ENCODE measurements at regions not wholly inside any gene's neighbourhood (a gene's known extent, or its start where the extent isn't known, plus 50 kb on each side); places are given as distances from the start of the nearest gene placed in this dataset.

DNA sequence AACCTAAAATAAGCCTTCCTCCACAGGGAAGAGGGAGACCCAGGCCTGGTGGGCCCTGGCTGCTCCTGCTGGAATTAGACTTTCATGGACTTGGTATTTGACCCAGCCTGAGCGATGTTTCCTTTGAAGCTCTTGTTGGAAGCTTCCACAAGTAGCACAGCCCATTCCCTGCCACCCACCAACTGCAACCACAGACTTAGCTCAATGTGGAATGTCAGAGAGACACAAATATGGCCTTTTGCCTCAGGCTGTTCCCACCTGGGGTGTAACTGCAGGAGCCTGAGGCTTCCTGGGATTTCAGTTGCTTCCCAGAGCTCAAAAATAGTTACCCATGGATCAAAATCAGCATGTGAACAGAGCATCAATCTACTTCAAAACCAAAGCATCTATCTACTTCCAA is 70.3 kb upstream of the LHFPL2 start:
- no peak overlapping the region for H3K4me2 ChIP-seq (replicated peaks; ENCODE audit: extremely low read depth, low read length, poor library complexity, severe bottlenecking)
- H4K20me1 ChIP-seq (ENCODE audit: insufficient read depth, low read length): no peaks in the 10 kb centered on the region
- Mint-ChIP-seq H3K4me3 (no peak overlapping the region), H3K4me1 (peaks cover 21% of the 10 kb centered on the region), H3K36me3 (no peaks in the 10 kb centered on the region), H3K27me3 (ENCODE audit: low read depth in 3 of 3) (peaks cover 2 to 12% (median 3%) of the 10 kb centered on the region in 3 donors), H3K9me3 (peaks cover 0 to 2% (median 0%) of the 10 kb centered on the region in 7 donors), H3K27ac (no peak overlapping the region)
- TF ChIP-seq, protein P1, sequence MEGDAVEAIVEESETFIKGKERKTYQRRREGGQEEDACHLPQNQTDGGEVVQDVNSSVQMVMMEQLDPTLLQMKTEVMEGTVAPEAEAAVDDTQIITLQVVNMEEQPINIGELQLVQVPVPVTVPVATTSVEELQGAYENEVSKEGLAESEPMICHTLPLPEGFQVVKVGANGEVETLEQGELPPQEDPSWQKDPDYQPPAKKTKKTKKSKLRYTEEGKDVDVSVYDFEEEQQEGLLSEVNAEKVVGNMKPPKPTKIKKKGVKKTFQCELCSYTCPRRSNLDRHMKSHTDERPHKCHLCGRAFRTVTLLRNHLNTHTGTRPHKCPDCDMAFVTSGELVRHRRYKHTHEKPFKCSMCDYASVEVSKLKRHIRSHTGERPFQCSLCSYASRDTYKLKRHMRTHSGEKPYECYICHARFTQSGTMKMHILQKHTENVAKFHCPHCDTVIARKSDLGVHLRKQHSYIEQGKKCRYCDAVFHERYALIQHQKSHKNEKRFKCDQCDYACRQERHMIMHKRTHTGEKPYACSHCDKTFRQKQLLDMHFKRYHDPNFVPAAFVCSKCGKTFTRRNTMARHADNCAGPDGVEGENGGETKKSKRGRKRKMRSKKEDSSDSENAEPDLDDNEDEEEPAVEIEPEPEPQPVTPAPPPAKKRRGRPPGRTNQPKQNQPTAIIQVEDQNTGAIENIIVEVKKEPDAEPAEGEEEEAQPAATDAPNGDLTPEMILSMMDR (IDR thresholded peaks at IDR 0.05): no peak
- H3K4me3 ChIP-seq (replicated peaks in 1 of 3; ENCODE audit: low read depth in 2 of 3, low read length in 3 of 3): no peak overlapping the region
- H3K9ac ChIP-seq (ENCODE audit: insufficient read depth, low read length, poor library complexity, severe bottlenecking): no peak overlapping the region
- no peaks in the 10 kb centered on the region for H3K36me3 ChIP-seq (replicated peaks in 1 of 2; ENCODE audit: control insufficient read depth in 1 of 2, insufficient read depth in 2 of 2, low read length in 2 of 2)
- no peak for DNase-seq
- no peak overlapping the region for H3K27ac ChIP-seq (ENCODE audit: low read depth in 1 of 2, low read length in 2 of 2)
- no peaks in the 10 kb centered on the region for H3K27me3 ChIP-seq (ENCODE audit: control insufficient read depth in 2 of 2, insufficient read depth in 2 of 2, low read length in 2 of 2)
- no peak overlapping the region for H2AFZ ChIP-seq (ENCODE audit: insufficient read depth, low read depth, low read length, poor library complexity, severe bottlenecking)
- H3K4me1 ChIP-seq (ENCODE audit: control insufficient read depth in 1 of 2, insufficient read depth in 2 of 2, low read length in 2 of 2): peaks cover 6 to 9% of the 10 kb centered on the region in 2 donors
- intact Hi-C loops (cut with micrococcal nuclease): no loop called here
- no peaks in the 10 kb centered on the region for H3K9me3 ChIP-seq (replicated peaks in 1 of 2; ENCODE audit: control insufficient read depth in 1 of 2, insufficient read depth in 1 of 2, low read length in 2 of 2)
- WGBS (ENCODE audit: insufficient coverage): 100% methylated on average over 1 of the region's 1 CpG
- no peaks in the 10 kb centered on the region for H3K79me2 ChIP-seq (ENCODE audit: insufficient read depth, low read length)

DNA sequence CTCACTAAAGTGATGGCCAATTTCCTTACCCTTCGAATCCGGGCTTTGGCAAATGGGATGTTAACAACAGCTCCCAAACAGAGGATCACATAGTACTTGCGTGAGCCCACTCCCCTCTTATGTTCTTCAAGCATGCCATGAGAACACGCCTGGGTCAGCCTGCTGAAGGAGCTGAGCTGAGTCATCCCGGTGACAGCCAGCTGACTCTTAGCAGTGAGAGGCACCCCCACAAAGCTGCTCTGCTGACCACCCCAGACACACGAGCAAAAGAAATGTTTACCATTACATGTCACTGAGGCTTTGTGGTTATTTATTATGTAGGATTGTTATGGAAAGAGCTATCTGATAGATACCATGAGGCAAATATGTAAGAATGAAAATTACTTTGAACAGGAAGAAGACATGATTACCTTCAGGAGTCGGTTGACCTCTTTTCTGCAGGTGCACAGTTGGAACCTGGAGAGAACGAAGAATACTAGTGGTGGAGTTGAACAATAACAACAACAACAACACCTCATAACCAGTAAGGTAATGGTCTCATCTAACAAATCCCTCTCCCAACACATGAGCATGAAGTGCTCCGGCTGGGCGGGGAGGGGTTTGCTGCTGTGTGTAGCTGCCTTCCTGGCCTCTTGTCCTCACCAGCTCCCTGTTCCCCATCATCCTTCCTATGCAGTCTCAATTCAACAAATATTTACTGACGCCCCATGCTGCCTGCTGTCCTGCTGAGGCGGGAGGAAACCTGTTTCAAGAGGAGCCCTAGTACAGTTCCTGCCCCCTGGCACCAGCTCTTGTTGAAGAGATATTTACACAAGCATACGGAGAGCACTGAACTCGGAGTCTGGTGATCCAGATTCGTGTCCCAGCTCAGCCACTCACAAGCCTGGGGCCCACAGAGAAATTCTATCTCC is 69.4 kb upstream of the LHFPL2 start:
- H3K4me1 ChIP-seq (ENCODE audit: control insufficient read depth in 1 of 2, insufficient read depth in 2 of 2, low read length in 2 of 2): peaks cover 6 to 9% of the 10 kb centered on the region in 2 donors
- DNase-seq: no peak
- intact Hi-C loops (cut with micrococcal nuclease): no loop called here
- Mint-ChIP-seq H3K4me3 (no peak overlapping the region), H3K36me3 (no peaks in the 10 kb centered on the region), H3K27me3 (ENCODE audit: low read depth in 3 of 3) (peaks cover 2 to 11% (median 3%) of the 10 kb centered on the region in 3 donors), H3K4me1 (peaks cover 19% of the 10 kb centered on the region), H3K9me3 (peaks cover 0 to 2% (median 0%) of the 10 kb centered on the region in 7 donors), H3K27ac (no peak overlapping the region)
- TF ChIP-seq, protein P1 (IDR thresholded peaks at IDR 0.05): no peak
- H3K4me2 ChIP-seq (replicated peaks; ENCODE audit: extremely low read depth, low read length, poor library complexity, severe bottlenecking): no peak overlapping the region
- no peak overlapping the region for H3K27ac ChIP-seq (ENCODE audit: low read depth in 1 of 2, low read length in 2 of 2)
- 90% methylated on average over 10 of the region's 15 CpGs for WGBS (ENCODE audit: insufficient coverage)
- H3K4me3 ChIP-seq (replicated peaks in 1 of 3; ENCODE audit: low read depth in 2 of 3, low read length in 3 of 3): no peak overlapping the region
- H3K9ac ChIP-seq (ENCODE audit: insufficient read depth, low read length, poor library complexity, severe bottlenecking): no peak overlapping the region
- no peaks in the 10 kb centered on the region for H3K36me3 ChIP-seq (replicated peaks in 1 of 2; ENCODE audit: control insufficient read depth in 1 of 2, insufficient read depth in 2 of 2, low read length in 2 of 2)
- H3K27me3 ChIP-seq (ENCODE audit: control insufficient read depth in 2 of 2, insufficient read depth in 2 of 2, low read length in 2 of 2): no peaks in the 10 kb centered on the region
- no peak overlapping the region for H2AFZ ChIP-seq (ENCODE audit: insufficient read depth, low read depth, low read length, poor library complexity, severe bottlenecking)
- no peaks in the 10 kb centered on the region for H3K9me3 ChIP-seq (replicated peaks in 1 of 2; ENCODE audit: control insufficient read depth in 1 of 2, insufficient read depth in 1 of 2, low read length in 2 of 2)
- H4K20me1 ChIP-seq (ENCODE audit: insufficient read depth, low read length): no peaks in the 10 kb centered on the region
- no peaks in the 10 kb centered on the region for H3K79me2 ChIP-seq (ENCODE audit: insufficient read depth, low read length)
